Osteoblast (primary cell): ENCODE measurements at regions not wholly inside any gene's neighbourhood (a gene's known extent, or its start where the extent isn't known, plus 50 kb on each side); places are given as distances from the start of the nearest gene placed in this dataset.
"Not testable (repeated sequence)": the region's sequence is repeated elsewhere in the genome, so short reads cannot be mapped to it uniquely, and the experiment has no call there.

ENCODE experiments used
- DNase-seq: peaks from one replicate; pipeline ENCODE4 v3.0.0; 2011; ENCODE audit warnings: low spot score, mixed read lengths; ENCODE audit not compliant: insufficient read length; ENCODE audit errors: missing footprints
- H2AFZ ChIP-seq: 2 replicates; pipeline ENCODE4 v1.6.0; 2011; ENCODE audit warnings: mild to moderate bottlenecking, low read length
- H3K27ac ChIP-seq: 2 replicates; pipeline ENCODE4 v1.5.1; 2011; ENCODE audit warnings: mild to moderate bottlenecking, low read depth, low read length, moderate library complexity
- H3K27me3 ChIP-seq: 2 replicates; pipeline ENCODE4 v1.6.0; 2012; ENCODE audit warnings: mild to moderate bottlenecking, control low read depth, inconsistent platforms, low read length, moderate library complexity; ENCODE audit not compliant: insufficient read depth
- H3K36me3 ChIP-seq: 2 replicates; pipeline ENCODE4 v1.5.1; 2011; ENCODE audit warnings: mild to moderate bottlenecking, low read length, control low read depth, moderate library complexity; ENCODE audit not compliant: insufficient read depth
- H3K4me1 ChIP-seq: 2 replicates; pipeline ENCODE4 v1.5.1; 2011; ENCODE audit warnings: mild to moderate bottlenecking, low read length, control low read depth, moderate library complexity; ENCODE audit not compliant: insufficient read depth
- H3K4me2 ChIP-seq: 2 replicates; pipeline ENCODE4 v1.6.0; 2011; ENCODE audit warnings: mild to moderate bottlenecking, low read length; ENCODE audit not compliant: insufficient read depth
- H3K4me3 ChIP-seq: fragments of 200-600 bp; sonication (generic); 3 replicates; pipeline ENCODE4 v1.5.1; 2012; ENCODE audit warnings: mild to moderate bottlenecking, low read length, inconsistent platforms; ENCODE audit not compliant: insufficient read depth
- H3K79me2 ChIP-seq: 2 replicates; pipeline ENCODE4 v1.6.0; 2012; ENCODE audit warnings: mild to moderate bottlenecking, low read length, control low read depth, inconsistent platforms; ENCODE audit not compliant: insufficient read depth
- H3K9me3 ChIP-seq: 2 replicates; pipeline ENCODE4 v1.5.1; 2011; ENCODE audit warnings: low read depth, low read length, control low read depth
- H4K20me1 ChIP-seq: 2 replicates; pipeline ENCODE4 v1.6.0; 2012; ENCODE audit warnings: mild to moderate bottlenecking, low read length, control low read depth; ENCODE audit not compliant: insufficient read depth
- CTCF ChIP-seq: IDR thresholded peaks from 2 replicates; pipeline ENCODE4 v1.5.1; 2011; ENCODE audit warnings: mild to moderate bottlenecking, low read depth, low read length, moderate library complexity; ENCODE audit errors: extremely low read depth

GRCh38 chr1:191798178-191798577, 360.1 kb upstream of the RGS18 start:
- Histone ChIP-seq H3K4me1 (no peaks in the 10 kb centered on the region), H3K4me3 (no peak overlapping the region), H3K27ac (no peak overlapping the region), H3K9me3 (no peaks in the 10 kb centered on the region), H3K4me2 (no peak overlapping the region), H3K27me3 (no peaks in the 10 kb centered on the region), H3K36me3 (no peaks in the 10 kb centered on the region), H3K79me2 (no peaks in the 10 kb centered on the region), H2AFZ (no peak overlapping the region), H4K20me1 (no peaks in the 10 kb centered on the region)
- TF ChIP-seq CTCF = no peak
- DNase-seq = no peak

- H4K20me1 ChIP-seq = no peaks in the 10 kb centered on the region
- H3K4me3 ChIP-seq = no peak overlapping the region
- no peak overlapping the region for H3K4me2 ChIP-seq
- no peaks in the 10 kb centered on the region for H3K27me3 ChIP-seq
- no peak for TF ChIP-seq CTCF
- no peaks in the 10 kb centered on the region for H3K9me3 ChIP-seq
- no peak overlapping the region for H2AFZ ChIP-seq
- H3K4me1 ChIP-seq = no peaks in the 10 kb centered on the region
- H3K36me3 ChIP-seq = no peaks in the 10 kb centered on the region
- DNase-seq = no peak
- H3K79me2 ChIP-seq = no peaks in the 10 kb centered on the region
- no peak overlapping the region for H3K27ac ChIP-seq
Measured at GRCh38 chr1:191804311-191804710, 354.0 kb upstream of the RGS18 start.

GRCh38 chr1:191813593-191813992, 344.7 kb upstream of the RGS18 start:
- H3K27ac ChIP-seq, H3K79me2 ChIP-seq, H3K36me3 ChIP-seq: not testable (repeated sequence)

GRCh38 chr1:191818198-191818597, 340.1 kb upstream of the RGS18 start:
- Histone ChIP-seq H3K36me3 (no peaks in the 10 kb centered on the region), H3K27me3 (no peaks in the 10 kb centered on the region), H4K20me1 (no peaks in the 10 kb centered on the region), H3K27ac (no peak overlapping the region), H3K4me3 (no peak overlapping the region), H3K9me3 (peaks cover 2% of the 10 kb centered on the region), H3K4me1 (no peaks in the 10 kb centered on the region), H2AFZ (no peak overlapping the region), H3K79me2 (no peaks in the 10 kb centered on the region), H3K4me2 (no peak overlapping the region)
- TF ChIP-seq CTCF = no peak
- no peak for DNase-seq

More at GRCh38 chr1:191813593-191813992, 344.7 kb upstream of the RGS18 start:
- not testable (repeated sequence) for H2AFZ ChIP-seq, H3K9me3 ChIP-seq, DNase-seq, H3K4me1 ChIP-seq, H3K4me2 ChIP-seq, H3K27me3 ChIP-seq, H4K20me1 ChIP-seq, H3K4me3 ChIP-seq
